ENCODE measurements at regions not wholly inside any gene's neighbourhood (a gene's known extent, or its start where the extent isn't known, plus 50 kb on each side); places are given as distances from the start of the nearest gene placed in this dataset.

DNA sequence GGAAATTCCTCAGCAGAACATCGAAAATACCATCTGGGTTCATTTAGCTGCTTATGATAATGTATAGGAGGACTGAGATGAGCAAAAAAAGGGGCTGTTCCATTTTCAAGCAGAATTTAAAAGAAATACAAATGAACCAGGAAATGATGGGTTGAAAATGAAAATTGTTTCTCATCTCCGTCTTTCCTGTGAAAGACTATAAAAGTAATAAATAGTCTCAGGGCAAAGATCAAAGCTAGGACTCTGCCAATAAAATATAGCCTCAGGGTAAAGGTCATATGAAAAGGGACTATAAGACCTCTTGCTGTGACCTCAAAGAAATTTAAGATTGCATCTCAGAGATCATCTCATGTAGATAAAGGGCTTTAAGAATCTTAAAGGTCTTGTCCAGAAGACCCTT lies 478.0 kb downstream of the BTG1 start:
- H3K9ac ChIP-seq (ENCODE audit: low read length) = no peak overlapping the region
- H3K27ac ChIP-seq (ENCODE audit: low read depth, low read length) = no peak overlapping the region
- H3K36me3 ChIP-seq (ENCODE audit: control insufficient read depth, insufficient read depth, low read length) = no peaks in the 10 kb centered on the region
- no peaks in the 10 kb centered on the region for H3K27me3 ChIP-seq (ENCODE audit: control insufficient read depth, insufficient read depth, low read length)
- H3K9me3 ChIP-seq (ENCODE audit: control insufficient read depth, insufficient read depth, low read depth, low read length) = no peaks in the 10 kb centered on the region
- no peaks in the 10 kb centered on the region for H3K4me1 ChIP-seq (ENCODE audit: control insufficient read depth, insufficient read depth, low read length)
- no peak overlapping the region for H3K4me3 ChIP-seq (ENCODE audit: low read depth, low read length)

GRCh38 chr12:91663744-91664143 lies 481.1 kb upstream of the DCN start:
- H3K27ac ChIP-seq (ENCODE audit: low read depth, low read length) = no peak overlapping the region
- no peaks in the 10 kb centered on the region for H3K27me3 ChIP-seq (ENCODE audit: control insufficient read depth, insufficient read depth, low read length)
- H3K9ac ChIP-seq (ENCODE audit: low read length) = no peak overlapping the region
- no peaks in the 10 kb centered on the region for H3K36me3 ChIP-seq (ENCODE audit: control insufficient read depth, insufficient read depth, low read length)
- H3K9me3 ChIP-seq (ENCODE audit: control insufficient read depth, insufficient read depth, low read depth, low read length) = no peaks in the 10 kb centered on the region
- H3K4me1 ChIP-seq (ENCODE audit: control insufficient read depth, insufficient read depth, low read length) = no peaks in the 10 kb centered on the region
- no peak overlapping the region for H3K4me3 ChIP-seq (ENCODE audit: low read depth, low read length)

DNA sequence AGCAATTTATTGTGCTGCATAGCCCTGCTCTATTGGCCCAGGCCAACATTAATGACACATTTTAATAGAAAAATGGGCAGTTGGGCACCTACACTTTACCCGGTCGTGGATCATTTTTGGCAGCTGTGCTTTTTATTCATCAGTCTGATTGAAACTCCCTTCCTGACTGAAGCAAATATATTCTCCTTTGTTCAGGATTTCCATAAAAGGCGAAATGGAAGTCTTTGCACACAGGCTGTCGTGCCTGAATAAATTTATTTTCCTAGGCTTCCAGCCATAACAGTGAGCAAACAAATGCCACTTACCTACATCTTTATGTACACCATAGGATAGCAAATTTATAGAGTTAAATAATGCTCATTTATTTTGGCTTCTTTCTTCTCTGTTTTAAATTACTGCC lies 480.7 kb upstream of the DCN start:
- Histone ChIP-seq H3K9me3 (ENCODE audit: control insufficient read depth, insufficient read depth, low read depth, low read length) (no peaks in the 10 kb centered on the region), H3K27ac (ENCODE audit: low read depth, low read length) (no peak overlapping the region), H3K27me3 (ENCODE audit: control insufficient read depth, insufficient read depth, low read length) (no peaks in the 10 kb centered on the region), H3K9ac (ENCODE audit: low read length) (no peak overlapping the region), H3K4me3 (ENCODE audit: low read depth, low read length) (no peak overlapping the region), H3K4me1 (ENCODE audit: control insufficient read depth, insufficient read depth, low read length) (no peaks in the 10 kb centered on the region), H3K36me3 (ENCODE audit: control insufficient read depth, insufficient read depth, low read length) (no peaks in the 10 kb centered on the region)

DNA sequence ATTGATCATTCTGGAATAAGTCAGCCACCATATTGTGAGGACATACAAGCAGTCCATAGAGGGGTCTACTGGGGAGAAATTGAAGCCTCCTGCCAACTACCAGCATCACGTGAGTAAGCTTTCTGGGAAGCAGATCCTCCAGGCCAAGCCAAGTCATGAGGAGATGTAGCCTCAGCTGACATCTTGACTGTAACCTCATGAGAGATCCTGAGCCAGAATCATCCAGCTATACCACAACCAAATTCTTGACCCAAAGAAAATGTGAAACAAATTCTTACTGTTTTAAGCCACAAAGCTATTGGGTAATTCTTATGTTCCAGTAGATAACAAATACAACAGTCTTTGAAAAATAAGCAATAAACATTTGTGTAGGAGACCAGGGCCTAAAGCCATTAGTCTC lies 479.4 kb upstream of the DCN start:
- Histone ChIP-seq H3K9ac (ENCODE audit: low read length) (no peak overlapping the region), H3K4me1 (ENCODE audit: control insufficient read depth, insufficient read depth, low read length) (no peaks in the 10 kb centered on the region), H3K27me3 (ENCODE audit: control insufficient read depth, insufficient read depth, low read length) (no peaks in the 10 kb centered on the region), H3K36me3 (ENCODE audit: control insufficient read depth, insufficient read depth, low read length) (no peaks in the 10 kb centered on the region), H3K4me3 (ENCODE audit: low read depth, low read length) (no peak overlapping the region), H3K27ac (ENCODE audit: low read depth, low read length) (no peak overlapping the region), H3K9me3 (ENCODE audit: control insufficient read depth, insufficient read depth, low read depth, low read length) (no peaks in the 10 kb centered on the region)

GRCh38 chr12:91657032-91657431 lies 474.4 kb upstream of the DCN start:
- H3K9ac ChIP-seq (ENCODE audit: low read length) = no peak overlapping the region
- no peaks in the 10 kb centered on the region for H3K36me3 ChIP-seq (ENCODE audit: control insufficient read depth, insufficient read depth, low read length)
- H3K4me3 ChIP-seq (ENCODE audit: low read depth, low read length) = no peak overlapping the region
- no peaks in the 10 kb centered on the region for H3K9me3 ChIP-seq (ENCODE audit: control insufficient read depth, insufficient read depth, low read depth, low read length)
- no peaks in the 10 kb centered on the region for H3K27me3 ChIP-seq (ENCODE audit: control insufficient read depth, insufficient read depth, low read length)
- no peaks in the 10 kb centered on the region for H3K4me1 ChIP-seq (ENCODE audit: control insufficient read depth, insufficient read depth, low read length)
- H3K27ac ChIP-seq (ENCODE audit: low read depth, low read length) = no peak overlapping the region

DNA sequence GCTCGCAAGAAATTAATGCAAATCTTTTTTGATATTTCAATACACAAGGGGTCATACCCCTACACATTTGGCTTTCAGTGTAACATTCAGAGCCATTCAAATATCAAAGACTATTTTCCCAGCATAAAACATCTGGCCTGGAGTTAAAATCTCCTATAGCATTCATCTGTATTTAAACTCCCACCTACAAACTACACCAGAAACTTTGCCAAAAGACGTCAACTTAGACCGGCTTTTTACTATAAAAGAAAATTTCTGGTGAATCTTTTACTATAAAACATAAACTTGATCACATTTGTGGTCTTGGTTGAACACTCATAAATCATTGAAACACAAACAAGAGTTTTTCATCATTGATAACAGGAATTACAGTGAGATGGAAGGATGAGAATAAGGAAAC lies 473.3 kb upstream of the DCN start:
- H3K27ac ChIP-seq (ENCODE audit: low read depth, low read length) = no peak overlapping the region
- H3K4me1 ChIP-seq (ENCODE audit: control insufficient read depth, insufficient read depth, low read length) = no peaks in the 10 kb centered on the region
- no peaks in the 10 kb centered on the region for H3K36me3 ChIP-seq (ENCODE audit: control insufficient read depth, insufficient read depth, low read length)
- H3K27me3 ChIP-seq (ENCODE audit: control insufficient read depth, insufficient read depth, low read length) = no peaks in the 10 kb centered on the region
- no peak overlapping the region for H3K9ac ChIP-seq (ENCODE audit: low read length)
- H3K9me3 ChIP-seq (ENCODE audit: control insufficient read depth, insufficient read depth, low read depth, low read length) = no peaks in the 10 kb centered on the region
- no peak overlapping the region for H3K4me3 ChIP-seq (ENCODE audit: low read depth, low read length)

GRCh38 chr12:91654087-91654486 lies 471.5 kb upstream of the DCN start:
- Histone ChIP-seq H3K27me3 (ENCODE audit: control insufficient read depth, insufficient read depth, low read length) (no peaks in the 10 kb centered on the region), H3K9ac (ENCODE audit: low read length) (no peak overlapping the region), H3K36me3 (ENCODE audit: control insufficient read depth, insufficient read depth, low read length) (no peaks in the 10 kb centered on the region), H3K4me1 (ENCODE audit: control insufficient read depth, insufficient read depth, low read length) (no peaks in the 10 kb centered on the region), H3K4me3 (ENCODE audit: low read depth, low read length) (no peak overlapping the region), H3K9me3 (ENCODE audit: control insufficient read depth, insufficient read depth, low read depth, low read length) (no peaks in the 10 kb centered on the region), H3K27ac (ENCODE audit: low read depth, low read length) (no peak overlapping the region)

- Histone ChIP-seq H3K4me1 (ENCODE audit: control insufficient read depth, insufficient read depth, low read length) (no peaks in the 10 kb centered on the region), H3K9me3 (ENCODE audit: control insufficient read depth, insufficient read depth, low read depth, low read length) (no peaks in the 10 kb centered on the region), H3K27me3 (ENCODE audit: control insufficient read depth, insufficient read depth, low read length) (no peaks in the 10 kb centered on the region), H3K27ac (ENCODE audit: low read depth, low read length) (no peak overlapping the region), H3K9ac (ENCODE audit: low read length) (no peak overlapping the region), H3K36me3 (ENCODE audit: control insufficient read depth, insufficient read depth, low read length) (no peaks in the 10 kb centered on the region), H3K4me3 (ENCODE audit: low read depth, low read length) (no peak overlapping the region)
Observed at GRCh38 chr12:91651728-91652127, 469.1 kb upstream of the DCN start.

DNA sequence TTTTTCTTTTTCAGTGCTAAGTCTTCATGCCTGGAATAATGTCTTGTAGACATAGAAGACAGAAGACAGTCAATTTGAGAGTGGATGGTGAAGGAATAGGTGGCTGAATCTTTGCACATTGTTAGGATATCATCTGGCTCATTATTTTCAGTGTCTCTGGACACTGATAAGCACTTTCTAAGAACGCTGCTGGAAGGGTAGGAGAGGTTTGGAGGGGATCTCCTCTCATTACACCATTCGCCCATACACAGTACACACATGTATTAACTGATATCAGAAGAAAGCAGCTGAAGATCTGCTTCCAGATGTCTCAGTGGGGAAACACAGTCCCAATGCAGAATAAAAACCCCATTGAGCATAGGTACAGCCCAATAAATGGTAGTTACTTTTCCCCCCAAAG lies 461.1 kb upstream of the DCN start:
- Histone ChIP-seq H3K36me3 (ENCODE audit: control insufficient read depth, insufficient read depth, low read length) (no peaks in the 10 kb centered on the region), H3K27me3 (ENCODE audit: control insufficient read depth, insufficient read depth, low read length) (no peaks in the 10 kb centered on the region), H3K27ac (ENCODE audit: low read depth, low read length) (no peak overlapping the region), H3K9ac (ENCODE audit: low read length) (no peak overlapping the region), H3K4me1 (ENCODE audit: control insufficient read depth, insufficient read depth, low read length) (no peaks in the 10 kb centered on the region), H3K9me3 (ENCODE audit: control insufficient read depth, insufficient read depth, low read depth, low read length) (no peaks in the 10 kb centered on the region), H3K4me3 (ENCODE audit: low read depth, low read length) (no peak overlapping the region)

DNA sequence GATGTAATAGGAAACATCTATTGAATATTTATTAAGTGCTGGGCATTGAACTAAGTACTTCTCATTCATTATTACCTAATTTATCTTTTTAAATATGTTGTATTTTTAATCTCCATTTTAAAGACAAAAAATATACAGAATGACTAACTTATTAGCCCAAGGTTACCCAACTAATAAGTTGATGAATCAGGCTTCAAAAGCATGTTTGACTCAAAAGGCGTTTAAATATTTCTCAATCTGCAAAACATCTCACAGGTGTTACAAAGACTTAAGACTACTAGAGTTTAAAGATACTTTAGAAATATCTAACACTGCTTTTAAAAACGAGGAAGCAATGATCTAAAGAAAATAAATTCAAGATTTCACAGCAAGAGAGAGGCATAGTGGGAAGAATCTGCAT lies 457.4 kb upstream of the DCN start:
- Histone ChIP-seq H3K27ac (ENCODE audit: low read depth, low read length) (no peak overlapping the region), H3K36me3 (ENCODE audit: control insufficient read depth, insufficient read depth, low read length) (no peaks in the 10 kb centered on the region), H3K4me3 (ENCODE audit: low read depth, low read length) (no peak overlapping the region), H3K9ac (ENCODE audit: low read length) (no peak overlapping the region), H3K4me1 (ENCODE audit: control insufficient read depth, insufficient read depth, low read length) (no peaks in the 10 kb centered on the region), H3K9me3 (ENCODE audit: control insufficient read depth, insufficient read depth, low read depth, low read length) (no peaks in the 10 kb centered on the region), H3K27me3 (ENCODE audit: control insufficient read depth, insufficient read depth, low read length) (no peaks in the 10 kb centered on the region)

DNA sequence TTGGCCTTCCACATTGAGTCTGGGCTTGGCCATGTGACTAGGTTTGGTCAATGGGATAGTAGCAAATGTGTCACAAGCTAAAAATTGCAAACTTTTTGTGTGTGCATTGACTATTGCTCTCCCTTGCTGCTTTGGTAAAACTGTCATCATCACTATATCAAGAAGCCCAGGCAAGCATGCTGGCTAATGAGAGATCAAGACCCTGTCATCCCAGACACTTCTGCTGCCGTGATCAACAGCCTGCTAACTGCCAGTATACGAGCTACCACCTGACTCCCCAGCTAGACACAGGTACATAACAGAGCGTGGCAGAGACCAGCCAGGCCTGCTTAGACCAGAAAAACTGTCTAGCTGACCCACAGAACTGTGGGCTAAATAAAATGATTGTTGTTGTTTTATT lies 456.7 kb upstream of the DCN start:
- Histone ChIP-seq H3K9me3 (ENCODE audit: control insufficient read depth, insufficient read depth, low read depth, low read length) (no peaks in the 10 kb centered on the region), H3K27ac (ENCODE audit: low read depth, low read length) (no peak overlapping the region), H3K4me3 (ENCODE audit: low read depth, low read length) (no peak overlapping the region), H3K4me1 (ENCODE audit: control insufficient read depth, insufficient read depth, low read length) (no peaks in the 10 kb centered on the region), H3K27me3 (ENCODE audit: control insufficient read depth, insufficient read depth, low read length) (no peaks in the 10 kb centered on the region), H3K36me3 (ENCODE audit: control insufficient read depth, insufficient read depth, low read length) (no peaks in the 10 kb centered on the region), H3K9ac (ENCODE audit: low read length) (no peak overlapping the region)

Measured in HUES6 (cell line).